Umbilical cord (tissue), 1 donor: ENCODE measurements at regions not wholly inside any gene's neighbourhood (a gene's known extent, or its start where the extent isn't known, plus 50 kb on each side); places are given as distances from the start of the nearest gene placed in this dataset.
"Not testable (repeated sequence)": the region's sequence is repeated elsewhere in the genome, so short reads cannot be mapped to it uniquely, and the experiment has no call there.

Source experiments
- DNase-seq: peaks from one replicate; pipeline ENCODE4 v3.0.0-alpha.2; 2015; ENCODE audit warnings: low spot score

DNA sequence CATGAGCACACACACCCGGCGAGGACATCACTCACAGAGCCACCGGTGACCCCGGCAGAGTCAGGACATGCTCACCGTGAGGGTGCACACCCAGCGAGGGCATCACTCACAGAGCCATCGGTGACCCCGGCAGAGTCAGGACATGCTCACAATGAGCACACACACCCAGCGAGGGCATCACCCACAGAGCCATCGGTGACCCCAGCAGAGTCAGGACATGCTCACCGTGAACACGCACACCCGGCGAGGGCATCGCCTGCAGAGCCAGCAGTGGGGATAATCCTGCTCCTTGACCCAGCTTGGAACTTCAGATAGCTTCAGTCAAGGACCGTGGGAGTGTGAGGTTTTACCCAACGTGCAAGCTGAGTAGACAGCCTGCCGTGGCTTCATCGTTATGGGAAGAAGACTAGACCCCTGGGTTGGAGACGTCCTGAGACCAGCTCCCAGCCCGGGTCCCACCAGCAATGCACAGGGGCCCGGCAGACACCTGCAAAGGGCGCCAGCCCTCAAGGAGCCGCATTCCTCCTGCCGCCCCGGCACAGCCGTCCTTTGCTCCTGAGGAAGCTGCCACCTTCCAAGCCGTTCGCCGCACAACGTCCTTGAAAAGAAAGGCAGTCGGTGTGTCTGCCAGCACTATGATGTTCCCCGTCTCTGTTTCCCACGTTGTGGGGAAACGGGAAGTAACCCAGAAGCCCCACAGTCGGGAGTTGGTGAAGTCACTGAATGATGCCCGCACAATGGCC, 192.3 kb downstream of the DLL1 start:
- no peak for DNase-seq

DNA sequence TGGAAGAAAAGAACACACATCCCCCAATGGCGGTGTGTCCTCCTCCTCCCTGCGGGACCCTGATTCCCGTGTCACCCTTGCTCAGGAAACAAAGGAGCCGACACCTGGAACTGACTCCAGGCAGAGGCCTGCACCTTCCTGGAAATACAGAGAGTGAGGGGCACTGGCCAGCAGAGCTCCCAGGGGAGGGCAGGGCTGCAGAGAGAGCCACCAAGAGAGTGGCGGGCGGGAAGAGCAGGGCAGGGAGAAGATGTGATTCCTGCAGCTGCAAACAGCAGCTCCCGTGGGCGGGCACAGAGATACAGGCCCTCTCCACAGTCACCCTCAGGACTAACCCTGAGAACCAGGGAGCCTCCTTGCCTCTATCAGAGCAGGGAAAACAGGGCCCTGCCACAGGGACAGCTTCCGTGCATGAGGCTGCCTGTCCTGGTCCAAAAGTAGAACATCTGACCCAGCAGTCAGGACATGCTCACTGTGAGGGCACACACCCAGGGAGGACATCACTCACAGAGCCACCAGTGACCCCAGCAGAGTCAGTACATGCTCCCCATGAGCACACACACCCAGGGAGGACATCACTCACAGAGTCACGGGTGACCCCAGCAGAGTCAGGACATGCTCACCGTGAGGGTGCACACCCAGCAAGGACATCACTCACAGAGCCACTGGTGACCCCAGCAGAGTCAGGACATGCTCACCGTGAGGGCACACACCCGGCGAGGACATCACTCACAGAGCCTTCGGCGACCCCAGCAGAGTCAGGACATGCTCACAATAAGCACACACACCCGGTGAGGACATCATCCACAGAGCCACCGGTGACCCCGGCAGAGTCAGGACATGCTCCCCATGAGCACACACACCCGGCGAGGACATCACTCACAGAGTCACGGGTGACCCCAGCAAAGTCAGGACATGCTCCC, 193.1 kb downstream of the DLL1 start:
- no peak for DNase-seq

GRCh38 chr6:170096803-170097504, 193.9 kb downstream of the DLL1 start:
- peak; percentile 43 for DNase-seq

- DNase-seq: peak; percentile 25
Observed at GRCh38 chr6:170096191-170096802, 194.6 kb downstream of the DLL1 start.

GRCh38 chr6:170095273-170095981, 195.5 kb downstream of the DLL1 start:
- no peak for DNase-seq

DNA sequence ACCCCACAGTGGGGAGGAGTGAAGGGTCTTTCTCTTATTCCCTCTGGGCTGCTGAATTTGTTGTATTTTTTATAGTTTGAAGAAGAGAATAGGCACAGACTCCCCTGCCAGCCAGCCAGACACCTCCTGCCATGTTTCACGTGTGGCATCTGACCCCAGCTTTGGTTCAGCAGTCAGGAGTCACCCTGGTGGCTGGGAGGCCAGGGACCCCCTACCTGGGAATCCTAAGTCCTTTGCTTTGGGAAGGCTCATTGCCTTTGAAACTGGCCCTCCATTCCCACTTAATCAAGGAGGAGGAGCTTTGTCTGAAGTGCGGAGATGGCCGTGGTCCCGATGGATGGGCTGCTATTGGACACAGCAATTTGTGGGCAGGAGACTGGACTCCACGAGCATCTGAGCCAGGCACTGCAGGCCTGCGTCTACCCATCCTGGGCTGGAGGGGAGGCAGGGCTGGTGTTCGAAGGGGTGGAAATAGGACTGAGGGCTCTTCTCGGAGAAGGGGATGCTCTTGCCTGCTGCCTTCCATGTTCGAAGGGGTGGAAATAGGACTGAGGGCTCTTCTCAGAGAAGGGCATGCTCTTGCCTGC, 196.1 kb downstream of the DLL1 start:
- no peak for DNase-seq

DNA sequence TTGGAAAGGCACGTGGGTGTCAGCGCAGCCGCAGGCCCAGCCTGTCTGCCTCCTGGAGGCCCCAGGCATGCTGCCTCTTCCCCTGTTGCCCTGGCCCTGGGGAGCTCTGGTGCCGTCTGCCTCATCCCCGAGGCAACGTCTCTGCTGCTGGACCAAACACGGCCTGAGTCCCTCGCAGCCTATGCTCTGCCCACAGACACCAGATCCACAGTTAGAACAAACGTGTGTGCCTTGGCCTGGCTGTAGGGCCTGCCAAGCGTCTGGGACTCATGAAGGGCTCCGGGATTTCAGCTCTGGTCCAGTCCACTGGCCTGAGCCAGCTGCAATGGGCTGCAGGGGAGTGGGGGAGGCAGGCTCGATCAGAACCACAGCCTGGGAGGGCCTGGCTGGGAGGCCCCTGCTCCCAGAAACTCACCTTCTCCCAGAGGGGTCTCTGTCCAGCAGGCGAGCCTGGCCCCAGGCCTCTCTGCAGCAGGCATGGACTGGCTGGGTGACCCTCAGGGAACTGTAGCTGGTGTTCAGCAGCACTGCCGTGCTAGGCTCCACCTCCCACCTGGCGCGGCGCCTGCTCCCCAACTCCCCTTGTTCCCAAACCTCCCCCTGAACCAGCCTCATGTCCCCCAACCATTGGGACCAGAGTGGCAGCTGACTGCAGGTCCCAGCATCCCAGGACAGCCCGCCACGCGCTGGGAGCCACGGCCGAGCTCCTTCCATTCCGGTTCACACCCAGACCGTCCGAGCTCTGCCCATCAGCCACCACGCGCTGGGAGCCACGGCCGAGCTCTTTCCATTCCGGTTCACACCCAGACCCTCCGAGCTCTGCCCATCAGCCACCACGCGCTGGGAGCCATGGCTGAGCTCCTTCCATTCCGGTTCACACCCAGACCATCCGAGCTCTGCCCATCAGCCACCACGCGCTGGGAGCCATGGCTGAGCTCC, 197.0 kb downstream of the DLL1 start:
- no peak for DNase-seq

DNA sequence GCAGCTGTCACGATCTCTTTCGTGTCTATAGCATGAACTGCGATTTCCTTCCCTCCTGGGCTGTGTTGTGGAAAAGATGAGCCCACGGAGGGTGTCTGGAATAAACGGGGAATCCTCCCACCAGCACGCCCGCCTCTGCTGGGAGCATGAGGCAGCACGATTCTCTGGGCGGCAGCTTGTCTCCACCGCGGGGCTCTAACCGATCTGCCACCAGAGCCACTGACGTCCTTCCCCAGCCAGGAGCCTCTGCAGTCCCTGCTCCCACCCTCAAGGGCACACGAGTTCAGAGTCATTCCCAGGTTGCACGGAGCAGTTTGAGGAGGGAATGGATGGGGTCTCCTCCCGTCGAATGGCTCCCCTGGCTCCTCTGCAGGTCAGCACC, 197.6 kb downstream of the DLL1 start:
- no peak for DNase-seq

GRCh38 chr6:170092826-170093225, 198.1 kb downstream of the DLL1 start:
- DNase-seq: no peak

DNA sequence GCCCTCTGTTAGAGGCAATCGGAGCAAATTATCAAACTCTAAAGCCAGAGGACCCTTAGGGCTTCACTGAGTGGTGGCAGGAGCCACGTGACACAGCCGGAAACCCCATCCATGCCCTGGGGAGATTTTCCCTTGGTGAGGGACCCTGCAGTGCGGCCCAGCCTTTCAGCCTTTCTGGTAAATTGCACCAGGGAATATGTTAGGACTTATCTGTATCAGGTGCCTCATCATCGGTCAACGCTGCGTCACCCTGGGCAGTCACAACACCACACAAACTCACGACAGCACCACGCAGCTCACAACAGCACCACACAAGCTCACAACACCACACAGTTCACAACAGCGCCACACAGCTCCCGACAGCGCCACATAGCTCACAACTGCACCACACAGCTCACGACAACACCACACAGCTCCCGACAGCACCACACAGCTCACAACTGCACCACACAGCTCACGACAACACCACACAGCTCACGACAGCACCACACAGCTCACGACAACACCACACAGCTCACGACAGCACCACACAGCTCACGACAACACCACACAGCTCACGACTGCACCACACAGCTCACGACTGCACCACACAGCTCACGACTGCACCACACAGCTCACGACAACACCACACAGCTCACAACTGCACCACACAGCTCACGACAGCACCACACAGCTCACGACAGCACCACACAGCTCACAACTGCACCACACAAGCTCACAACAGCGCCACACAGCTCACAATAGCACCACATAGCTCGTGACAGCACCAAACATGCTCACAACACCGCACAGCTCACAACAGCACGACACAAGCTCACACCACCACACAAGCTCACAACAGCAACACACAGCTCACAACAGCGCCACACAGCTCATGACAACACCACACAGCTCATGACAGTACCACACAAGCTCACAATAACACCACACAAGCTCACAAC, 199.0 kb downstream of the DLL1 start:
- no peak for DNase-seq

GRCh38 chr6:170091000-170091638, 199.8 kb downstream of the DLL1 start:
- DNase-seq: no peak

DNA sequence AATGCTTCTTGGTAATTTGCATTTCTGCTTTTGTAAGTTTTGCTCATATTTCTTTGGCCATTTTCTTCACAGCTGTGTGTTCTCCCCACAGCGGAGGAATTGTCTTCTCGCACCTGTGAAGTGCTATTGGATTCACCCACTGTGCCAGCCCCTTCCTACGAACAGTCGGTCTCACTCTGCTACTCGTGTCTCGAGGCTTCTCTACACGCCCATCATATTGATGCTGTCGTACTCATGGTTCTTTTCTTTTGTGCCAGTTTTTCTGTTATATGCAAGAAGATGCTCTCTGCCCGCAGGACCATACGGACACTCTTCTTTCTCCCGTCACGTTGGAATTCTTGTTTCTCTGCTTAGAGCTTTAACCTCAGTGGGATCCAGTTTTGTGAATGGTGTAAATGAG, 200.3 kb downstream of the DLL1 start:
- DNase-seq: no peak

DNA sequence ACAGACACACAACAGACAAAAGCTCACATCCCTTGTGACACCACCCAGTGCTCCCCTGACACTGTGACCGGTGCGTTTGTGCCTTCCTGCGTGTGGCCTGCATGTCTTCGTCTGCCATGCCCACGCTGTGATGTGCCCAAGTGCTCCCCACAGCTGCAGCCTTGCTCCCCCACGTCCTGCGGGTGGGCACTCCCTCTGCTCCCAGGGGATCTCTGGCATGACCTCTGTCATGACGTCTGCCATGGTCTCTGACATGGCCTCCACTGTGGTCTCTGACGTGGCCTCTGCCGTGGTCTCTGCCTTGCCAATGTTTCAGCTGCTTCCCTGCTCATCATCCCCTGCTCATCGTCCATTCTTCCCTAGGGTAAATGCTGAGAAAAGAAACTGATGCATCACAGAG, 200.9 kb downstream of the DLL1 start:
- no peak for DNase-seq

GRCh38 chr6:170088582-170088955, 202.3 kb downstream of the DLL1 start:
- DNase-seq: no peak

GRCh38 chr6:170087941-170088581, 202.8 kb downstream of the DLL1 start:
- DNase-seq: no peak

DNA sequence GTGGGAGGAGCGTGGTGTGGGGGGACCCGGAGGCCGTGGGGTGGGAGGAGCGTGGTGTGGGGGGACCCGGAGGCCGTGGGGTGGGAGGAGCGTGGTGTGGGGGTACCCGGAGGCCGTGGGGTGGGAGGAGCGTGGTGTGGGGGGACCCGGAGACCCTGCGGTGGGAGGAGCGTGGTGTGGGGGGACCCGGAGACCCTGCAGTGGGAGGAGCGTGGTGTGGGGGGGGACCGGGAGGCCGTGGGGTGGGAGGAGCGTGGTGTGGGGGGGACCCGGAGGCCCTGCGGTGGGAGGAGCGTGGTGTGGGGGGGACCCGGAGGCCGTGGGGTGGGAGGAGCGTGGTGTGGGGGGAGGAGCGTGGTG, 203.5 kb downstream of the DLL1 start:
- not testable (repeated sequence) for DNase-seq

DNA sequence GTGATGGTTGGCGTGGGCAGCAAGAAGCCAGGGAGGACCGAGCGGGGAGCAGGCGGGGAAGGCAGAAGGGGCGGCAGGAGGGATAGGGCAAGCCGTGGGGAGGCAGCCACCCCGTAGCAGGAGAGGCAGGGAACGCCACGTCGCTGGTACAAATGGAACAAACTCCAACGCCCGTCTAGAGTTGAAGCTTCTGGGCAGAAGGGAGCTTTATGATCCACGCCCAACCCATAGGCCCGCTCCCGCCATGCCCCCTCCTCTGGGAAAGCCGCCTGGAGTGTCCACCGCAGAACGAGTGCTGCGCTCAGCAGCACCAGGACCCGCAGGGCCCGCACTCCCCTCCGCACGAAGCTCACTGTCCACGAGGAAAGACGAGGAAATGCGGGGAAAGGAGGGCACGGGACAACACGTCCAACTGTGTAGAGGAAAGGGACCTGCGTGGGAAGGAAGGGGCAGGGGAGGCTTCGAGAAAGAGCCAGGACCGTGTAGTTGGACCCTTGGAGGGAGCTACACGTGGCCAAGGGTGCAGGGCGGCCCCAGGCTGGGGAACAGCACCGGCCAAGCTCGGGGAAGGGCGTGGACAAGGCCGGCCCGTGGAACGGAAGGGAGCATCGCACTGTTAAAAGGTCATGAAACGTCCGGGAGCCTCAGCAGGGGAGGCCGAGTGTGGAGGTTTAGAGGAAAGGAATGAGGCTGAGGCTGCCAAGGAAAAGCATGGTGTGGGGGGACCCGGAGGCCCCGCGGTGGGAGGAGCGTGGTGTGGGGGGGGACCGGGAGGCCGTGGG, 204.0 kb downstream of the DLL1 start:
- no peak for DNase-seq
